Progenitor cell of endocrine pancreas (in vitro differentiated cells): ENCODE measurements at regions not wholly inside any gene's neighbourhood (a gene's known extent, or its start where the extent isn't known, plus 50 kb on each side); places are given as distances from the start of the nearest gene placed in this dataset.

Source experiments
- DNase-seq: peaks from one replicate; pipeline ENCODE4 v3.0.0; 2021; ENCODE audit warnings: low spot score; ENCODE audit not compliant: unreplicated experiment
- H3K27ac Mint-ChIP-seq: 2 replicates; pipeline ENCODE4 v1.8.0; 2021; ENCODE audit warnings: mild to moderate bottlenecking, moderate library complexity, mixed read lengths
- H3K27me3 Mint-ChIP-seq: 2 replicates; pipeline ENCODE4 v1.8.0; 2021; ENCODE audit warnings: mixed read lengths
- H3K36me3 Mint-ChIP-seq: 2 replicates; pipeline ENCODE4 v1.8.0; 2022; ENCODE audit warnings: mixed read lengths; ENCODE audit not compliant: insufficient read depth
- H3K4me1 Mint-ChIP-seq: 2 replicates; pipeline ENCODE4 v1.8.0; 2021; ENCODE audit warnings: low read depth, mixed read lengths
- H3K4me3 Mint-ChIP-seq: 2 replicates; pipeline ENCODE4 v1.8.0; 2021; ENCODE audit warnings: low read depth, mild to moderate bottlenecking, moderate library complexity, mixed read lengths
- H3K9me3 Mint-ChIP-seq: 2 replicates; pipeline ENCODE4 v1.8.0; 2021; ENCODE audit warnings: low read depth, mixed read lengths
- TF ChIP-seq, protein P1 (sequence below): fragments of 200-600 bp; sonication (generic); IDR thresholded peaks from one replicate; pipeline ENCODE4 v1.5.0; 2021; ENCODE audit warnings: antibody characterized with exemption, mild to moderate bottlenecking; ENCODE audit not compliant: unreplicated experiment

DNA sequence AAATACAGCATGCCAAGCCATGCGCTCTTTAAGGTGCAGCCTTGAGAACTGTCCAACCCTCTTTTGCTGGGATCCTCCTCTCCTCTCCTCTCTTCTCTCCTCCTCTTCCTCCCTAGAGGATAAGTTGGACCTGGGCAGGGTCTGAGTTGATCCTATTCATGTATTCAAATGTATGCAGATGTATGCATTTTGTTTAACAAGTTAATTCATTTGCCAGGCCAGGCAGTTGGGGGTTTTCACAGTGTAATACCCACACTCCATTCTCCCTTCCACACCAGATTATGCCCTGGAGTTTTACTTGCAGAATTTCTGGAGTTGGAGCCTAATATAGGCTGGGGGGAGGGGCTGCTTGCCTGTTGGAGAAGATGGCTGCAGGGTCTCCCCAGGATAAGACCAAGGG is 226.2 kb upstream of the SDK2 start:
- Mint-ChIP-seq H3K4me1 (peaks cover 6% of the 10 kb centered on the region), H3K9me3 (no peaks in the 10 kb centered on the region), H3K27me3 (peaks cover 25% of the 10 kb centered on the region), H3K4me3 (no peak overlapping the region), H3K36me3 (no peaks in the 10 kb centered on the region), H3K27ac (no peak overlapping the region)
- TF ChIP-seq, protein P1, sequence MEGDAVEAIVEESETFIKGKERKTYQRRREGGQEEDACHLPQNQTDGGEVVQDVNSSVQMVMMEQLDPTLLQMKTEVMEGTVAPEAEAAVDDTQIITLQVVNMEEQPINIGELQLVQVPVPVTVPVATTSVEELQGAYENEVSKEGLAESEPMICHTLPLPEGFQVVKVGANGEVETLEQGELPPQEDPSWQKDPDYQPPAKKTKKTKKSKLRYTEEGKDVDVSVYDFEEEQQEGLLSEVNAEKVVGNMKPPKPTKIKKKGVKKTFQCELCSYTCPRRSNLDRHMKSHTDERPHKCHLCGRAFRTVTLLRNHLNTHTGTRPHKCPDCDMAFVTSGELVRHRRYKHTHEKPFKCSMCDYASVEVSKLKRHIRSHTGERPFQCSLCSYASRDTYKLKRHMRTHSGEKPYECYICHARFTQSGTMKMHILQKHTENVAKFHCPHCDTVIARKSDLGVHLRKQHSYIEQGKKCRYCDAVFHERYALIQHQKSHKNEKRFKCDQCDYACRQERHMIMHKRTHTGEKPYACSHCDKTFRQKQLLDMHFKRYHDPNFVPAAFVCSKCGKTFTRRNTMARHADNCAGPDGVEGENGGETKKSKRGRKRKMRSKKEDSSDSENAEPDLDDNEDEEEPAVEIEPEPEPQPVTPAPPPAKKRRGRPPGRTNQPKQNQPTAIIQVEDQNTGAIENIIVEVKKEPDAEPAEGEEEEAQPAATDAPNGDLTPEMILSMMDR = no peak
- no peak for DNase-seq

DNA sequence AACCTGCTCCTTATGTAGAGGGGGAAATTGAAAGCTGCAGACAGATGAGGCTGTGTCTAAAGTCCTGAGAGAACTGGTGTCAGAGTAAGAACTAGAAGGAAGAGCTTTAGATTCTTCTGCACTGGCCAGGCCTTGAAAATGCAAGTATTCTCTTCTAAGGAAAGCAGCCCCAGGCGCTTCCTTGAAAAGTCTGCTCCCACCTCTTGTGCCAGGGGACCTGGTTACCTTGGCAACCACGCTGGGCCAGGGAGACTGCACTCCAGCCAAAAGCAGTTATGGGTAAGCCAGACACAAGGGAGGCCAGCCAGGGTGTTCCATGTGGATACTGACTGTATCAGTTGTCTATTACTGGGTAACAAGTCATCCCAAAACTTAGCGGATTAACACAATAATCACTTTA is 228.6 kb upstream of the SDK2 start:
- DNase-seq = no peak

DNA sequence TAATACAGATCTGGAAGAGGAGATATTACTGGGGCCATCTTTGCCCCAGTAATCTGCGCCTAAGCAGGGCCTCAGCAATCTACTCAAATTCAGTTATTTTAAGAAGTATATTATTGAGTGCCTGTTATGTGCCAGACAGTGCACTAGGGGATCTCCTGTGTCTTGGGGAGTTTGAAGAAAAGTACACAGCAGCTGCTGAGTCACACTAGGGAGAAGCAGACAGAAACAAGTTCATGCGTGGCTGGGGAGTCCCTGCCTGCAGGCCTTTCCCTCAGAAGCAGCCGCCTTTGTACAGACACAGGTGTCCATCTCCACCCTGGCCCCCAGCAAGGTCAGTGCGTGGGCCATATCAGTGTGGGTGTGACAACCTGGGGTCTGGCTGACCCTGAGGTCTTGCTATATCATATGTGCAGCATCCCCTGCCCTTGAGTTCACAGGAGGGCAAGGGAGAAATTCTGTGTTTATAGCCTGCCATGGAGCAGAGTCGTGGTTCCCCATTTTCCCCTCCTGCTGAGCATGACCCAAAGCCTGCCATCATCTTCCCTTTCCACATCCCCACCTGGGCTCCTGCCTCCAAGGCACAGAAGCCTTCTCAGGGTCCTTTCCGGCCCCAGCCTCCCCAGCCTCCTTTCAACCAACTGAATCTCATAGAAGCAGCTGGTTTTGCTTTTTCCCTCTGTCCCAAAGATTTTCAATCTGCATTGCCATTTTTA is 229.9 kb upstream of the SDK2 start:
- no peak overlapping the region for H3K4me3 Mint-ChIP-seq

More for the DNA sequence above, 228.6 kb upstream of the SDK2 start:
- TF ChIP-seq, protein P1 = no peak
- no peak overlapping the region for H3K4me3 Mint-ChIP-seq
- H3K9me3 Mint-ChIP-seq = no peaks in the 10 kb centered on the region
- no peaks in the 10 kb centered on the region for H3K36me3 Mint-ChIP-seq
- H3K4me1 Mint-ChIP-seq = peaks cover 6% of the 10 kb centered on the region
- no peak overlapping the region for H3K27ac Mint-ChIP-seq
- peaks cover 25% of the 10 kb centered on the region for H3K27me3 Mint-ChIP-seq

DNA sequence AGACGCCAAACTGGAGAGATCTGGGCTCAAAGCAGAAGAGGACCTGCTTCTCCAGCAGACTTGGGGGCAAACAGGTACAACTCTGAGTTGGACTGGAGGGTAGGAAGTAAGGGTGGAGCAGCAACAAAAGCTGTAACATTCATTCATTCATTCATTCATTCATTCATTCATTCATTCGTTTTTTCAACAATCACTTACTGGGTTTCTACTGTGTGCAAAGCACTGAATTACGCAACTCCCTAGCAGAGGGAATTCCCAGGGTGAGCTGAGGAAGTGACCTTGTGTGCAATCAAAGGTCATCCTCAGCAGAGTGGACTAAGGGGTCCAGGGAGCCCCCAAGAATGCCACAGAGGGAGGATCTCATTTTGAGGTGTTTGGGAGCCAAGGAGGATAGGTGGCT is 231.1 kb upstream of the SDK2 start:
- DNase-seq = no peak
- TF ChIP-seq, protein P1 = no peak
- Mint-ChIP-seq H3K4me1 (no peaks in the 10 kb centered on the region), H3K9me3 (no peaks in the 10 kb centered on the region), H3K36me3 (no peaks in the 10 kb centered on the region), H3K27ac (no peak overlapping the region), H3K4me3 (no peak overlapping the region), H3K27me3 (peaks cover 37% of the 10 kb centered on the region)

More for the DNA sequence above, 229.9 kb upstream of the SDK2 start:
- TF ChIP-seq, protein P1 = no peak
- Mint-ChIP-seq H3K27me3 (peaks cover 32% of the 10 kb centered on the region), H3K4me1 (peaks cover 3% of the 10 kb centered on the region), H3K9me3 (no peaks in the 10 kb centered on the region), H3K36me3 (no peaks in the 10 kb centered on the region), H3K27ac (no peak overlapping the region)
- no peak for DNase-seq

DNA sequence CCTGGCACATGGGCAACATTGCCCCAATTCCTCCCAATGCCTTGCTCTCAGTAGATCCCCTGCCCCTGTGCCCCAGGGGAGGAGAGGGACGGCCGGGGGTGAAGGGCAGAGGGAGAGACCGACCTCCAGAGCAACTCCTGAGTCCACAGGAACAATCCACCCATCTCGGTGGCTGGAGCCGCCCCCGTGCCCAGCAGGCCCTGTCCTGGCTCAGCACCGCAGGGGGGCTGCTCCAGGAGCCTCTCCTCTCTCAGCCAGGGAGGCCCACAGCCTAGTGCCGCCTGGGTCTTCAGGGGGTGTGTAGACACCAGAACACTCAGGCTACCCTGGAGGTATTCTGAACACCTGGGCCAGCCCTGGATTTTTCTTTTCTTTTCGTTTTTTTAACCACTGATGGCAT is 233.7 kb upstream of the SDK2 start:
- no peak overlapping the region for H3K27ac Mint-ChIP-seq
- no peaks in the 10 kb centered on the region for H3K9me3 Mint-ChIP-seq
- DNase-seq = no peak
- no peak overlapping the region for H3K4me3 Mint-ChIP-seq
- peaks cover 49% of the 10 kb centered on the region for H3K27me3 Mint-ChIP-seq
- H3K36me3 Mint-ChIP-seq = no peaks in the 10 kb centered on the region
- no peaks in the 10 kb centered on the region for H3K4me1 Mint-ChIP-seq
- TF ChIP-seq, protein P1 = no peak
